ENCODE measurements at regions not wholly inside any gene's neighbourhood (a gene's known extent, or its start where the extent isn't known, plus 50 kb on each side); places are given as distances from the start of the nearest gene placed in this dataset.
"Not testable (repeated sequence)": the region's sequence is repeated elsewhere in the genome, so short reads cannot be mapped to it uniquely, and the experiment has no call there.

- H3K36me3 ChIP-seq (ENCODE audit: insufficient read depth, low read length), result no peaks in the 10 kb centered on the region
- WGBS, result no CpG with 5 or more reads among the region's 1 CpG
Measured at GRCh38 chr10:57679916-57680315, 587.8 kb downstream of the IPMK start.

GRCh38 chr10:57675125-57675524 is 592.6 kb downstream of the IPMK start:
- no peaks in the 10 kb centered on the region for H3K27me3 ChIP-seq (ENCODE audit: insufficient read depth, low read length)
- no peak overlapping the region for H3K27ac ChIP-seq (ENCODE audit: low read depth, low read length)
- no peak overlapping the region for H3K9ac ChIP-seq (ENCODE audit: low read depth, low read length)
- H3K4me1 ChIP-seq (ENCODE audit: insufficient read depth, low read length), result no peaks in the 10 kb centered on the region
- H3K36me3 ChIP-seq (ENCODE audit: insufficient read depth, low read length), result no peaks in the 10 kb centered on the region
- WGBS, result 0% methylated on average over 1 of the region's 1 CpG
- no peaks in the 10 kb centered on the region for H3K9me3 ChIP-seq (ENCODE audit: insufficient read depth, low read depth, low read length)
- no peak overlapping the region for H3K4me3 ChIP-seq (ENCODE audit: low read length)

More at GRCh38 chr10:57679916-57680315, 587.8 kb downstream of the IPMK start:
- H3K27ac ChIP-seq (ENCODE audit: low read depth, low read length), result no peak overlapping the region
- no peak overlapping the region for H3K4me3 ChIP-seq (ENCODE audit: low read length)
- no peaks in the 10 kb centered on the region for H3K4me1 ChIP-seq (ENCODE audit: insufficient read depth, low read length)
- no peaks in the 10 kb centered on the region for H3K27me3 ChIP-seq (ENCODE audit: insufficient read depth, low read length)
- no peak overlapping the region for H3K9ac ChIP-seq (ENCODE audit: low read depth, low read length)
- H3K9me3 ChIP-seq (ENCODE audit: insufficient read depth, low read depth, low read length), result no peaks in the 10 kb centered on the region

GRCh38 chr10:57673446-57673960 is 594.2 kb downstream of the IPMK start:
- no peaks in the 10 kb centered on the region for H3K27me3 ChIP-seq (ENCODE audit: insufficient read depth, low read length)
- no peaks in the 10 kb centered on the region for H3K36me3 ChIP-seq (ENCODE audit: insufficient read depth, low read length)
- H3K27ac ChIP-seq (ENCODE audit: low read depth, low read length), result no peak overlapping the region
- no peak overlapping the region for H3K9ac ChIP-seq (ENCODE audit: low read depth, low read length)
- no peak overlapping the region for H3K4me3 ChIP-seq (ENCODE audit: low read length)
- no peaks in the 10 kb centered on the region for H3K4me1 ChIP-seq (ENCODE audit: insufficient read depth, low read length)
- no peaks in the 10 kb centered on the region for H3K9me3 ChIP-seq (ENCODE audit: insufficient read depth, low read depth, low read length)
- WGBS, result 100% methylated on average over 1 of the region's 2 CpGs

- Histone ChIP-seq H3K9ac (ENCODE audit: low read depth, low read length) (no peak overlapping the region), H3K36me3 (ENCODE audit: insufficient read depth, low read length) (no peaks in the 10 kb centered on the region), H3K4me3 (ENCODE audit: low read length) (no peak overlapping the region), H3K27me3 (ENCODE audit: insufficient read depth, low read length) (no peaks in the 10 kb centered on the region), H3K9me3 (ENCODE audit: insufficient read depth, low read depth, low read length) (no peaks in the 10 kb centered on the region), H3K4me1 (ENCODE audit: insufficient read depth, low read length) (peaks cover 7% of the 10 kb centered on the region; the same call in 1 of the 2 replicates), H3K27ac (ENCODE audit: low read depth, low read length) (no peak overlapping the region)
- WGBS, result 79% methylated on average over 3 of the region's 3 CpGs
Measured at GRCh38 chr10:57664815-57665214, 602.9 kb downstream of the IPMK start.

GRCh38 chr10:57663401-57663800 is 604.3 kb downstream of the IPMK start:
- H3K36me3 ChIP-seq (ENCODE audit: insufficient read depth, low read length), result no peaks in the 10 kb centered on the region
- no peak overlapping the region for H3K9ac ChIP-seq (ENCODE audit: low read depth, low read length)
- no peaks in the 10 kb centered on the region for H3K9me3 ChIP-seq (ENCODE audit: insufficient read depth, low read depth, low read length)
- peaks cover 7% of the 10 kb centered on the region; the same call in 1 of the 2 replicates for H3K4me1 ChIP-seq (ENCODE audit: insufficient read depth, low read length)
- no peak overlapping the region for H3K27ac ChIP-seq (ENCODE audit: low read depth, low read length)
- H3K4me3 ChIP-seq (ENCODE audit: low read length), result no peak overlapping the region
- no peaks in the 10 kb centered on the region for H3K27me3 ChIP-seq (ENCODE audit: insufficient read depth, low read length)
- 87% methylated on average over 1 of the region's 2 CpGs for WGBS

DNA sequence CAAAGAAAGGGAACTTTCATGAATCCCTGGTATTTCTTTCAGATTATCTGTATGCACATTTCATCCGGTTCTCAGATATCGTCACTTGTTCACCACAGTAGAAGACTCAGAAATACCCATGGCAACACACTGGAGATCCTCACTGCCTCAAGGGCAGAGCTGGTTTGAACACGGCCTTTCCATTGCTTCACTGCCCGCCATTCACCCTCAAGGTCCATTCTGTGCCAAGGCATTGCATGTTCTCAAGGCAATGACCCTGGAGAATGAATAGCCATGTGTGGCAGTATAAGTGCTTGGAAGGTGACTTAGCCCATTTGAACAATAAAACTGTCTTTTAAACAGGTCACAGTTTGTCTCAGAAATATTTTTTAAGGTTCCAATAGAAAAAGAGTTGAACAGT is 606.5 kb downstream of the IPMK start:
- H3K9ac ChIP-seq (ENCODE audit: low read depth, low read length), result no peak overlapping the region
- no peaks in the 10 kb centered on the region for H3K27me3 ChIP-seq (ENCODE audit: insufficient read depth, low read length)
- no peaks in the 10 kb centered on the region for H3K36me3 ChIP-seq (ENCODE audit: insufficient read depth, low read length)
- peaks cover 12% of the 10 kb centered on the region for H3K4me1 ChIP-seq (ENCODE audit: insufficient read depth, low read length)
- H3K4me3 ChIP-seq (ENCODE audit: low read length), result no peak overlapping the region
- 98% methylated on average over 4 of the region's 4 CpGs for WGBS
- no peak overlapping the region for H3K27ac ChIP-seq (ENCODE audit: low read depth, low read length)
- H3K9me3 ChIP-seq (ENCODE audit: insufficient read depth, low read depth, low read length), result no peaks in the 10 kb centered on the region

DNA sequence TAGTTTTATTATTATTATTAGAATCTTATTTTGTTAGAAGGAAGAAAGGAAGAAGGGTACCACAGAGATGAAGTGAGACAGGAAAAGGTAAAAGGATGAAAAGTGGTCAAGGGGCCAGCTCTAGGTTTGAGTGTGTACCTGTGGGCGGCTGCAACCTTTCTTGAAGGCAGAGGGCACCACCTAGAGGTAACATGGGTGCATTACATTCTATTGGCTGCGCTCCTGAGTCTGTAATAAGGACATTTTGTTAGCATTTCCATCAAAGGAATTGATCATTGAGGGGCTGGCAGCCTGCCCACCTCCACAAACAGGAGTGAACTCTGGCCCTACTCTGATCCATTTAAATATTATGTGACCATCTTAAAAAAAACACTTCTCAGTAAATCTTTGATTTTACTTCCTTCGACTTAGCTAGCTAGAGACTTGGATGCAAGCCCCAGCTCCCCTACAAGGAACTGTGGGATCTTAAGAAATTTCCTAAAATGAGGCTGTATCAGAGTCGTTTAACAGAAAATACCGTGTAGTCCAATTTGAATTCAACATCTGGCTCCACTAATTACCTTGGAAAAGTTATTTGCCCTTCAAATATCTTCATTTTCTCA is 610.4 kb downstream of the IPMK start:
- Histone ChIP-seq H3K27ac (ENCODE audit: low read depth, low read length) (no peak overlapping the region), H3K4me1 (ENCODE audit: insufficient read depth, low read length) (peaks cover 5% of the 10 kb centered on the region; the same call in 1 of the 2 replicates), H3K4me3 (ENCODE audit: low read length) (no peak overlapping the region), H3K36me3 (ENCODE audit: insufficient read depth, low read length) (no peaks in the 10 kb centered on the region), H3K27me3 (ENCODE audit: insufficient read depth, low read length) (no peaks in the 10 kb centered on the region), H3K9me3 (ENCODE audit: insufficient read depth, low read depth, low read length) (no peaks in the 10 kb centered on the region), H3K9ac (ENCODE audit: low read depth, low read length) (no peak overlapping the region)
- 49% methylated on average over 5 of the region's 5 CpGs for WGBS

DNA sequence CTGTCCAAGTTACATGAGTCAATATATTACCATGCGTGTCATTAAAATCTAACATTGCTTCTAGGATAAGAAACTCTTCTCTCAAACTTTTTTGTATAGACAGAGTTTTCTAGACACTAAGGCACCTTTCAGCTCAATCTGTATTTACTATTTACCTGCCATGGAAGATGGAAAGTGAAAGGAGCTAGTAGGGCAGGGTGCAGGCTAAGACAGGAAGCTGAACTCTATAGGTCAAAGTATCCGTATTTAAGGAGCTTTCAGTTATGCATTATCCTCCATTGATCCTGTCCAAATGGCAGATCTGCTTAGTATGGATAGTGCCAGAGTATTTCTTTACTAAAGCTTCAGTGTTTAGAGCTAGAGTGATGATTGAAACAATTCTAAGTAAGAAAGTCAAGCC is 612.8 kb downstream of the IPMK start:
- H3K27ac ChIP-seq (ENCODE audit: low read depth, low read length), result no peak overlapping the region
- no peak overlapping the region for H3K4me3 ChIP-seq (ENCODE audit: low read length)
- H3K9ac ChIP-seq (ENCODE audit: low read depth, low read length), result no peak overlapping the region
- 100% methylated on average over 2 of the region's 2 CpGs for WGBS
- no peaks in the 10 kb centered on the region for H3K9me3 ChIP-seq (ENCODE audit: insufficient read depth, low read depth, low read length)
- H3K27me3 ChIP-seq (ENCODE audit: insufficient read depth, low read length), result no peaks in the 10 kb centered on the region
- H3K4me1 ChIP-seq (ENCODE audit: insufficient read depth, low read length), result peaks cover 5% of the 10 kb centered on the region; the same call in 1 of the 2 replicates
- H3K36me3 ChIP-seq (ENCODE audit: insufficient read depth, low read length), result no peaks in the 10 kb centered on the region

DNA sequence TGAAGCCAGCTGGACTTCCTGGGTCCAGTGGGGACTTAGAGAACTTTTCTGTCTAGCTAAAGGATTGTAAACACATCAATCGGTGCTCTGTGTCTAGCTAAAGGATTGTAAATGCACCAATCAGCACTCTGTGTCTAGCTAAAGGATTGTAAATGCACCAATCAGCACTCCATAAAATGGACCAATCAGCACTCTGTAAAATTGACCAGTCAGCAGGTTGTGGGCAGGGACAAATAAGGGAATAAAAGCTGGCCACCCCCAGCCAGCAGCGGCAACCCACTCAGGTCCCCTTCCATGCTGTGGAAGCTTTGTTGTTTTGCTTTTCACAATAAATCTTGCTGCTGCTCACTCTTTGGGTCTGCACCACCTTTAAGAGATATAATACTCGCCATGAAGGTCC is 622.6 kb downstream of the IPMK start:
- H3K4me1 ChIP-seq (ENCODE audit: insufficient read depth, low read length); H3K9me3 ChIP-seq (ENCODE audit: insufficient read depth, low read depth, low read length): not testable (repeated sequence)
- WGBS, result 92% methylated on average over 3 of the region's 3 CpGs

DNA sequence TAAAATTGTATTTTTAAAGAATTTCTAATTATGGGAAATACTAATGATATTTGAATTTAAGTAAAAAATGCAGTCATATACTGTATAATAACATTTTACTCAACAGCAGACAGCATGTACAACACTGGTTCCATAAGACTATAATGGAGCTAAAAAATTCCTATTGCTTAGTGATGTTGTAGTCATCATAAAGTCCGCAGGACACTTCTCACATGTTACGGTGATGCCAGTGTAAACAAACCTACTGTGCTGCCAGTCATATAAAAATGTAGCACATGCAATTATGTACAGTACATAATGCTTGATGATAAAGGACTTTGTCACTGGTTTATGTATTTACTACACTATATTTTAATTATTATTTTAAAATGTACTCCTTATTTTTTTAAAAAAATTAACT is 629.3 kb downstream of the IPMK start:
- H3K4me3 ChIP-seq (ENCODE audit: low read length), result no peak overlapping the region
- no peaks in the 10 kb centered on the region for H3K36me3 ChIP-seq (ENCODE audit: insufficient read depth, low read length)
- H3K9ac ChIP-seq (ENCODE audit: low read depth, low read length), result no peak overlapping the region
- no peaks in the 10 kb centered on the region; the same call in 1 of the 2 replicates for H3K4me1 ChIP-seq (ENCODE audit: insufficient read depth, low read length)
- H3K27ac ChIP-seq (ENCODE audit: low read depth, low read length), result no peak overlapping the region
- H3K9me3 ChIP-seq (ENCODE audit: insufficient read depth, low read depth, low read length), result no peaks in the 10 kb centered on the region
- WGBS, result 94% methylated on average over 2 of the region's 2 CpGs
- no peaks in the 10 kb centered on the region for H3K27me3 ChIP-seq (ENCODE audit: insufficient read depth, low read length)

More for the DNA sequence above, 622.6 kb downstream of the IPMK start:
- not testable (repeated sequence) for H3K27ac ChIP-seq (ENCODE audit: low read depth, low read length); H3K27me3 ChIP-seq (ENCODE audit: insufficient read depth, low read length); H3K36me3 ChIP-seq (ENCODE audit: insufficient read depth, low read length); H3K9ac ChIP-seq (ENCODE audit: low read depth, low read length); H3K4me3 ChIP-seq (ENCODE audit: low read length)

- peak overlapping the region; percentile 84 for H3K27ac ChIP-seq (ENCODE audit: low read depth, low read length)
- H3K9me3 ChIP-seq (ENCODE audit: insufficient read depth, low read depth, low read length), result no peaks in the 10 kb centered on the region
- WGBS, result 0% methylated on average over 1 of the region's 3 CpGs
Measured at GRCh38 chr10:57628592-57629284, 639.0 kb downstream of the IPMK start.

More at GRCh38 chr10:57628592-57629284, 639.0 kb downstream of the IPMK start:
- H3K27me3 ChIP-seq (ENCODE audit: insufficient read depth, low read length), result no peaks in the 10 kb centered on the region
- 0 out of 2 replicates have a peak overlapping the region, but pooled peaks have one; percentile 10 for H3K4me3 ChIP-seq (ENCODE audit: low read length)
- peaks cover 50% of the 10 kb centered on the region for H3K4me1 ChIP-seq (ENCODE audit: insufficient read depth, low read length)
- peak overlapping the region; percentile 47; the same call in 1 of the 2 replicates for H3K9ac ChIP-seq (ENCODE audit: low read depth, low read length)
- no peaks in the 10 kb centered on the region for H3K36me3 ChIP-seq (ENCODE audit: insufficient read depth, low read length)
